GM23248 (cell line): ENCODE measurements at regions not wholly inside any gene's neighbourhood (a gene's known extent, or its start where the extent isn't known, plus 50 kb on each side); places are given as distances from the start of the nearest gene placed in this dataset.

Source experiments
- DNase-seq: peaks from one replicate; pipeline ENCODE4 v3.0.0-alpha.2; 2015
- H2AFZ ChIP-seq: fragments of 200-600 bp; sonication (generic); 2 replicates; pipeline ENCODE4 v1.6.1; 2016; ENCODE audit warnings: antibody characterized with exemption
- H3F3A ChIP-seq: fragments of 200-600 bp; sonication (generic); 2 replicates; pipeline ENCODE4 v1.6.1; 2016; ENCODE audit warnings: mild to moderate bottlenecking, antibody characterized with exemption, mixed run types; ENCODE audit not compliant: insufficient read depth
- H3K27ac ChIP-seq: fragments of 200-600 bp; sonication (generic); 2 replicates; pipeline ENCODE4 v1.5.1; 2016; ENCODE audit warnings: mild to moderate bottlenecking
- H3K27me3 ChIP-seq: fragments of 200-600 bp; sonication (generic); replicated peaks from 2 replicates; pipeline ENCODE4 v1.6.1; 2016; ENCODE audit warnings: mild to moderate bottlenecking; ENCODE audit not compliant: insufficient read depth
- H3K36me3 ChIP-seq: fragments of 200-600 bp; sonication (generic); 2 replicates; pipeline ENCODE4 v1.6.1; 2016; ENCODE audit warnings: low read depth, mild to moderate bottlenecking
- H3K4me1 ChIP-seq: fragments of 200-600 bp; sonication (generic); 2 replicates; pipeline ENCODE4 v1.6.1; 2016; ENCODE audit warnings: mild to moderate bottlenecking; ENCODE audit not compliant: insufficient read depth
- H3K4me2 ChIP-seq: fragments of 200-600 bp; sonication (generic); one replicate; pipeline ENCODE4 v1.6.1; 2016; ENCODE audit warnings: mild to moderate bottlenecking; ENCODE audit not compliant: unreplicated experiment
- H3K4me3 ChIP-seq: fragments of 200-600 bp; sonication (generic); 2 replicates; pipeline ENCODE4 v1.5.1; 2016; ENCODE audit warnings: mild to moderate bottlenecking
- H3K79me2 ChIP-seq: fragments of 200-600 bp; sonication (generic); 2 replicates; pipeline ENCODE4 v1.6.1; 2016; ENCODE audit warnings: mild to moderate bottlenecking; ENCODE audit not compliant: insufficient read depth
- H3K9ac ChIP-seq: fragments of 200-600 bp; sonication (generic); 2 replicates; pipeline ENCODE4 v1.6.1; 2016; ENCODE audit warnings: mild to moderate bottlenecking
- H3K9me2 ChIP-seq: fragments of 200-600 bp; sonication (generic); 2 replicates; pipeline ENCODE4 v1.6.1; 2016; ENCODE audit warnings: mixed run types, mild to moderate bottlenecking, moderate library complexity; ENCODE audit not compliant: insufficient read depth
- H3K9me3 ChIP-seq: fragments of 200-600 bp; sonication (generic); one replicate; pipeline ENCODE4 v1.6.1; 2017; ENCODE audit warnings: low read depth
- H4K20me1 ChIP-seq: fragments of 200-600 bp; sonication (generic); 2 replicates; pipeline ENCODE4 v1.6.0; 2016; ENCODE audit not compliant: insufficient read depth
- EZH2 ChIP-seq: fragments of 200-600 bp; sonication (generic); IDR thresholded peaks from 2 replicates; pipeline ENCODE4 v1.6.1; 2018; ENCODE audit warnings: antibody characterized with exemption, mild to moderate bottlenecking; ENCODE audit not compliant: insufficient read depth, poor library complexity, severe bottlenecking
- EZH2phosphoT487 ChIP-seq: fragments of 200-600 bp; sonication (generic); IDR thresholded peaks from 2 replicates; pipeline ENCODE4 v1.6.1; 2018; ENCODE audit warnings: antibody characterized with exemption, moderate library complexity, mild to moderate bottlenecking, low read depth; ENCODE audit not compliant: insufficient read depth
- WGBS, 2 experiments: methylation state at CpG; one replicate each; pipeline ENCODE4 v1.1.6; 2015 to 2017; ENCODE audit warnings: low lambda C conversion rate in 2 of 2, low coverage in 1 of 2; ENCODE audit errors: missing lambda C conversion rate in 2 of 2; 5-methylcytosine and 5-hydroxymethylcytosine counted together
- in situ Hi-C: fragments of 300-500 bp; cut with MboI; formaldehyde crosslinking; loops from 2 replicates; pipeline ENCODE4 v1.15.0; 2020

- Histone ChIP-seq H3K27me3 (no peaks in the 10 kb centered on the region), H3K27ac (no peak overlapping the region), H3K9ac (no peak overlapping the region), H3F3A (no peaks in the 10 kb centered on the region), H3K4me2 (no peak overlapping the region), H3K4me3 (no peak overlapping the region), H3K79me2 (no peaks in the 10 kb centered on the region), H4K20me1 (no peaks in the 10 kb centered on the region), H2AFZ (no peak overlapping the region), H3K4me1 (no peaks in the 10 kb centered on the region), H3K9me2 (no peaks in the 10 kb centered on the region), H3K36me3 (no peaks in the 10 kb centered on the region), H3K9me3 (no peaks in the 10 kb centered on the region)
- in situ Hi-C loops: no loop called here
- TF ChIP-seq EZH2 (no peak), EZH2phosphoT487 (no peak)
- DNase-seq: no peak
- WGBS, 2 experiments: 5 to 9% methylated on average over 1 of the region's 1 CpG
Measured at GRCh38 chr9:74120061-74120460, 377.1 kb upstream of the RORB start.

DNA sequence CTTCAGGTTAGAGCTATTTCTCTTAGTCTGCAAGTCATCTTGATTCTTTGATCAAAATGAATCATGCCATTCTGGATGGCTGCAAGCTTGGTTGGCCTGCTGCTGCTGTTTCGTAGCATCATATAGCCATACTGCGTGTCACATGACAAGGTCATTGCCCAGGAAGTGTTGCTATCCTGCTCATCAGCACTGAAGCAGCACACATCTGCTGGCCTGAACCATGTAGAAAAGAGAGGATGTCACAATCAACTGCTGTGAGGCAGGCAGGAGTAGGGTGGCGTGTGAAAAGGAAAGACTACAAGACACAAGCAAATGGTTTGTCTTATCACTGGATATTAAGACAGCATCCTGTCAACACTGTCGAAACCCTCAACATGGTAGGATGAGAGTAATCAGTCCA, 376.7 kb upstream of the RORB start:
- 16 to 24% methylated on average over 4 of the region's 4 CpGs for WGBS, 2 experiments
- H3K27ac ChIP-seq: no peak overlapping the region
- H3K9me3 ChIP-seq: no peaks in the 10 kb centered on the region
- H2AFZ ChIP-seq: no peak overlapping the region
- no peaks in the 10 kb centered on the region for H3K27me3 ChIP-seq
- in situ Hi-C loops: no loop called here
- H3F3A ChIP-seq: no peaks in the 10 kb centered on the region
- no peaks in the 10 kb centered on the region for H3K4me1 ChIP-seq
- no peaks in the 10 kb centered on the region for H3K79me2 ChIP-seq
- no peaks in the 10 kb centered on the region for H3K36me3 ChIP-seq
- no peak overlapping the region for H3K9ac ChIP-seq
- H3K9me2 ChIP-seq: no peaks in the 10 kb centered on the region
- no peak overlapping the region for H3K4me3 ChIP-seq
- no peaks in the 10 kb centered on the region for H4K20me1 ChIP-seq
- TF ChIP-seq EZH2phosphoT487: no peak
- TF ChIP-seq EZH2: no peak
- H3K4me2 ChIP-seq: no peak overlapping the region
- DNase-seq: no peak

GRCh38 chr9:74122216-74122615, 374.9 kb upstream of the RORB start:
- WGBS, 2 experiments: 23 to 24% methylated on average over 2 of the region's 2 CpGs
- no peak overlapping the region for H3K4me2 ChIP-seq
- no peak overlapping the region for H3K27ac ChIP-seq
- H2AFZ ChIP-seq: no peak overlapping the region
- no peaks in the 10 kb centered on the region for H3K9me3 ChIP-seq
- no peaks in the 10 kb centered on the region for H3K9me2 ChIP-seq
- H3K9ac ChIP-seq: no peak overlapping the region
- H3K79me2 ChIP-seq: no peaks in the 10 kb centered on the region
- no peak for TF ChIP-seq EZH2
- no peak for TF ChIP-seq EZH2phosphoT487
- H3K36me3 ChIP-seq: no peaks in the 10 kb centered on the region
- H4K20me1 ChIP-seq: no peaks in the 10 kb centered on the region
- no peak for DNase-seq
- H3F3A ChIP-seq: no peaks in the 10 kb centered on the region
- H3K27me3 ChIP-seq: no peaks in the 10 kb centered on the region
- in situ Hi-C loops: no loop called here
- H3K4me1 ChIP-seq: no peaks in the 10 kb centered on the region
- no peak overlapping the region for H3K4me3 ChIP-seq

- H3K9ac ChIP-seq: no peak overlapping the region
- H3K4me3 ChIP-seq: no peak overlapping the region
- H3K9me2 ChIP-seq: no peaks in the 10 kb centered on the region
- no peak for TF ChIP-seq EZH2
- TF ChIP-seq EZH2phosphoT487: no peak
- in situ Hi-C loops: no loop called here
- H3K9me3 ChIP-seq: no peaks in the 10 kb centered on the region
- H3K79me2 ChIP-seq: no peaks in the 10 kb centered on the region
- H3K36me3 ChIP-seq: no peaks in the 10 kb centered on the region
- H4K20me1 ChIP-seq: no peaks in the 10 kb centered on the region
- DNase-seq: no peak
- no peaks in the 10 kb centered on the region for H3K4me1 ChIP-seq
- no peaks in the 10 kb centered on the region for H3K27me3 ChIP-seq
- no peak overlapping the region for H3K27ac ChIP-seq
- no peak overlapping the region for H3K4me2 ChIP-seq
- 22% methylated on average over 4 of the region's 4 CpGs for WGBS, 2 experiments
- H2AFZ ChIP-seq: no peak overlapping the region
- H3F3A ChIP-seq: no peaks in the 10 kb centered on the region
Measured at GRCh38 chr9:74122661-74123060, 374.5 kb upstream of the RORB start.

DNA sequence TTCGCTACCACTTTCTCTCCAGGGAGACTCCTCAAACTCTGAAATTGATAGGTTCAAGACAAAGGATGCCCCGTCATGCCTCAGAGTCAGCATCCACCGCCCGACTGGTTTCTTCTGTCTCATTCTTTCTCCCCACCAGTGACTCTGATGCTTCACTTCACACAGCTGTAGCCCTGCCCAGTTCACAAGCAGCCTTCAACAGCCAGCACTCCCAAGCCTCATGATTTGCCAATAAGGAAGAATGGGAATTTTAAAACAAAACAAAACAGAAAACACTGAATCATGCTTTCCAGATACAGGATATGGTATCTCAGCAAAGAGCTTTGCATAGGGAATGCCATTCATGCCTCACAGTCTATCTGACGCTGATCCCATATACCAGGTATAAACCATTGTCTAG, 371.2 kb upstream of the RORB start:
- no peaks in the 10 kb centered on the region for H3K4me1 ChIP-seq
- H3K9me2 ChIP-seq: no peaks in the 10 kb centered on the region
- no peaks in the 10 kb centered on the region for H3K79me2 ChIP-seq
- no peaks in the 10 kb centered on the region for H3K36me3 ChIP-seq
- no peak overlapping the region for H3K9ac ChIP-seq
- TF ChIP-seq EZH2: no peak
- no peak for TF ChIP-seq EZH2phosphoT487
- H3K4me3 ChIP-seq: no peak overlapping the region
- H4K20me1 ChIP-seq: no peaks in the 10 kb centered on the region
- in situ Hi-C loops: no loop called here
- DNase-seq: no peak
- H3K27me3 ChIP-seq: no peaks in the 10 kb centered on the region
- 16 to 19% methylated on average over 5 of the region's 5 CpGs for WGBS, 2 experiments
- H3F3A ChIP-seq: no peaks in the 10 kb centered on the region
- H3K9me3 ChIP-seq: no peaks in the 10 kb centered on the region
- no peak overlapping the region for H3K27ac ChIP-seq
- no peak overlapping the region for H3K4me2 ChIP-seq
- H2AFZ ChIP-seq: no peak overlapping the region
